H9 (cell line): ENCODE measurements at regions not wholly inside any gene's neighbourhood (a gene's known extent, or its start where the extent isn't known, plus 50 kb on each side); places are given as distances from the start of the nearest gene placed in this dataset.
A peak's percentile ranks its signal among the peaks of the same experiment; 100 is the strongest.

Experiments used
- DNase-seq: peaks from one replicate; pipeline ENCODE4 v3.0.0-alpha.2; 2017
- H2AFZ ChIP-seq: one replicate; pipeline ENCODE4 v1.6.1; 2013; ENCODE audit warnings: mild to moderate bottlenecking, low read length, control low read depth, moderate library complexity
- H2AK5ac ChIP-seq: 2 replicates; pipeline ENCODE4 v1.6.1; 2013; ENCODE audit warnings: low read length, control low read depth, mixed read lengths; ENCODE audit not compliant: insufficient read length
- H2BK120ac ChIP-seq: one replicate; pipeline ENCODE4 v1.6.1; 2013; ENCODE audit warnings: low read depth, mild to moderate bottlenecking, low read length, control low read depth, inconsistent platforms; ENCODE audit not compliant: poor library complexity, severe bottlenecking
- H2BK12ac ChIP-seq: 2 replicates; pipeline ENCODE4 v1.6.1; 2013; ENCODE audit warnings: low read length, control low read depth, mixed read lengths, low read depth; ENCODE audit not compliant: insufficient read length
- H2BK15ac ChIP-seq: 2 replicates; pipeline ENCODE4 v1.6.1; 2013; ENCODE audit warnings: low read depth, low read length, control low read depth
- H2BK20ac ChIP-seq: one replicate; pipeline ENCODE4 v1.6.1; 2013; ENCODE audit warnings: low read depth, mild to moderate bottlenecking, low read length, control low read depth, inconsistent platforms; ENCODE audit not compliant: poor library complexity, severe bottlenecking
- H2BK5ac ChIP-seq: 2 replicates; pipeline ENCODE4 v1.6.1; 2013; ENCODE audit warnings: low read length, control low read depth, mixed read lengths; ENCODE audit not compliant: insufficient read length
- H3K14ac ChIP-seq: 2 replicates; pipeline ENCODE4 v1.6.1; 2013; ENCODE audit warnings: low read length, control low read depth; ENCODE audit not compliant: insufficient read depth
- H3K18ac ChIP-seq: 2 replicates; pipeline ENCODE4 v1.6.1; 2013; ENCODE audit warnings: low read depth, mild to moderate bottlenecking, mixed read lengths, low read length, control low read depth; ENCODE audit not compliant: insufficient read length
- H3K23ac ChIP-seq: 2 replicates; pipeline ENCODE4 v1.6.1; 2013; ENCODE audit warnings: low read length, control low read depth, mixed read lengths, low read depth; ENCODE audit not compliant: insufficient read length
- H3K23me2 ChIP-seq: 2 replicates; pipeline ENCODE4 v1.6.1; 2013; ENCODE audit warnings: low read depth, mild to moderate bottlenecking, mixed read lengths, low read length, control low read depth; ENCODE audit not compliant: insufficient read length, poor library complexity, severe bottlenecking
- H3K27ac ChIP-seq: 2 replicates; pipeline ENCODE4 v1.5.1; 2013; ENCODE audit warnings: low read length, control low read depth, mixed read lengths, low read depth; ENCODE audit not compliant: insufficient read length
- H3K27me3 ChIP-seq: 2 replicates; pipeline ENCODE4 v1.6.1; 2013; ENCODE audit warnings: low read length, control low read depth, inconsistent platforms; ENCODE audit not compliant: insufficient read depth
- H3K4ac ChIP-seq: 2 replicates; pipeline ENCODE4 v1.6.1; 2013; ENCODE audit warnings: low read depth, mild to moderate bottlenecking, control low read depth, inconsistent platforms, low read length, moderate library complexity
- H3K4me1 ChIP-seq: 2 replicates; pipeline ENCODE4 v1.6.1; 2013; ENCODE audit warnings: low read length, control low read depth, inconsistent platforms; ENCODE audit not compliant: insufficient read depth
- H3K4me2 ChIP-seq: 2 replicates; pipeline ENCODE4 v1.6.1; 2013; ENCODE audit warnings: low read length, control low read depth, mixed read lengths; ENCODE audit not compliant: insufficient read length, insufficient read depth
- H3K56ac ChIP-seq: 2 replicates; pipeline ENCODE4 v1.6.1; 2013; ENCODE audit warnings: low read depth, mild to moderate bottlenecking, mixed read lengths, low read length, control low read depth; ENCODE audit not compliant: insufficient read length
- H3K79me1 ChIP-seq: 2 replicates; pipeline ENCODE4 v1.6.1; 2013; ENCODE audit warnings: low read depth, mild to moderate bottlenecking, moderate library complexity, low read length, control low read depth, inconsistent platforms; ENCODE audit not compliant: insufficient read depth, poor library complexity, severe bottlenecking
- H3K79me2 ChIP-seq: 2 replicates; pipeline ENCODE4 v1.6.1; 2013; ENCODE audit warnings: low read length, control low read depth, inconsistent platforms; ENCODE audit not compliant: insufficient read depth
- H3K9ac ChIP-seq: 2 replicates; pipeline ENCODE4 v1.6.1; 2013; ENCODE audit warnings: low read length, control low read depth, mixed read lengths; ENCODE audit not compliant: insufficient read length; ENCODE audit errors: extremely low read depth
- H3K9me3 ChIP-seq: one replicate; pipeline ENCODE4 v1.6.1; 2013; ENCODE audit warnings: low read depth, low read length, inconsistent platforms; ENCODE audit not compliant: control insufficient read depth
- H3T11ph ChIP-seq: one replicate; pipeline ENCODE4 v1.6.1; 2013; ENCODE audit warnings: mild to moderate bottlenecking, low read length, control low read depth, inconsistent platforms
- H4K20me1 ChIP-seq: one replicate; pipeline ENCODE4 v1.6.1; 2013; ENCODE audit not compliant: control insufficient read depth, insufficient read length, insufficient read depth
- H4K5ac ChIP-seq: 2 replicates; pipeline ENCODE4 v1.6.1; 2013; ENCODE audit warnings: low read depth, mild to moderate bottlenecking, mixed read lengths, low read length, control low read depth; ENCODE audit not compliant: insufficient read length
- H4K8ac ChIP-seq: replicated peaks from 2 replicates; pipeline ENCODE4 v1.6.1; 2013; ENCODE audit warnings: low read length, control low read depth, mixed read lengths, low read depth; ENCODE audit not compliant: insufficient read length
- H4K91ac ChIP-seq: 2 replicates; pipeline ENCODE4 v1.6.1; 2013; ENCODE audit warnings: low read depth, mild to moderate bottlenecking, moderate library complexity, mixed read lengths, low read length, control low read depth; ENCODE audit not compliant: insufficient read length
- H3K27ac Mint-ChIP-seq, 3 experiments: 2 replicates in 2 of 3; 3 replicates in 1 of 3; pipeline ENCODE4 v1.8.0; 2020 to 2021; ENCODE audit warnings: mixed read lengths in 3 of 3, mild to moderate bottlenecking in 1 of 3, moderate library complexity in 1 of 3
- H3K27me3 Mint-ChIP-seq: 2 replicates; pipeline ENCODE4 v1.8.0; 2021; ENCODE audit warnings: low read depth, mild to moderate bottlenecking, moderate library complexity, mixed read lengths
- H3K36me3 Mint-ChIP-seq, 3 experiments: 2 replicates in 2 of 3; 3 replicates in 1 of 3; pipeline ENCODE4 v1.8.0; 2020 to 2021; ENCODE audit warnings: low read depth in 3 of 3, mixed read lengths in 3 of 3; ENCODE audit not compliant: insufficient read depth in 1 of 3
- H3K4me1 Mint-ChIP-seq, 2 experiments: 2 replicates each; pipeline ENCODE4 v1.8.0; 2020; ENCODE audit warnings: mixed read lengths in 2 of 2
- H3K4me3 Mint-ChIP-seq, 2 experiments: 2 replicates in 1 of 2; 3 replicates in 1 of 2; pipeline ENCODE4 v1.8.0; 2020 to 2021; ENCODE audit warnings: mild to moderate bottlenecking in 2 of 2, mixed read lengths in 2 of 2, moderate library complexity in 1 of 2
- H3K9me3 Mint-ChIP-seq, 2 experiments: 2 replicates in 1 of 2; 3 replicates in 1 of 2; pipeline ENCODE4 v1.8.0; 2020; ENCODE audit warnings: mild to moderate bottlenecking in 2 of 2, mixed read lengths in 2 of 2, moderate library complexity in 1 of 2
- CTCF ChIP-seq: fragments of 200-600 bp; sonication (generic); conservative IDR thresholded peaks from 3 replicates; pipeline ENCODE4 v1.8.0; 2021; ENCODE audit warnings: antibody characterized with exemption, mild to moderate bottlenecking
- WGBS: extraction: QIAGEN DNeasy Blood & Tissue Kit; methylation state at CpG from one replicate; pipeline ENCODE4 v1.1.7; 2013; ENCODE audit warnings: missing lambda C conversion rate, low lambda C conversion rate, mixed read lengths; ENCODE audit not compliant: insufficient read length; ENCODE audit errors: extremely low coverage; 5-methylcytosine and 5-hydroxymethylcytosine counted together

- no peak overlapping the region for H2AFZ ChIP-seq
- peak overlapping the region in 1 of 3 experiments; percentile 9; a peak in 1 of 7 replicates for H3K27ac Mint-ChIP-seq
- H2AK5ac ChIP-seq = no peak overlapping the region
- no peak overlapping the region for H3K18ac ChIP-seq
- no peak overlapping the region for H3K27ac ChIP-seq
- H3K9me3 Mint-ChIP-seq = peaks cover 0 to 3% of the 10 kb centered on the region in 2 experiments; a peak in 1 of 5 replicates
- no peaks in the 10 kb centered on the region for H3K79me2 ChIP-seq
- H3K27me3 ChIP-seq = no peaks in the 10 kb centered on the region
- no peaks in the 10 kb centered on the region for H3K27me3 Mint-ChIP-seq
- no peak overlapping the region for H3K4ac ChIP-seq
- H3K14ac ChIP-seq = no peak overlapping the region
- H2BK15ac ChIP-seq = no peak overlapping the region
- no peaks in the 10 kb centered on the region; the same call in 1 of the 2 replicates for H3K4me1 ChIP-seq
- H3K4me3 Mint-ChIP-seq = no peak overlapping the region
- no peak overlapping the region for H3K9ac ChIP-seq
- H2BK12ac ChIP-seq = no peak overlapping the region
- peak; percentile 87 for TF ChIP-seq CTCF
- no peak overlapping the region for H3K23ac ChIP-seq
- no peaks in the 10 kb centered on the region for H3K79me1 ChIP-seq
- no peaks in the 10 kb centered on the region for H3K36me3 Mint-ChIP-seq
- no peak overlapping the region for H3K4me2 ChIP-seq
- DNase-seq = peak; percentile 78
- no CpG with 5 or more reads among the region's 11 CpGs for WGBS
- no peak overlapping the region for H2BK20ac ChIP-seq
- no peak overlapping the region for H4K8ac ChIP-seq
- H3T11ph ChIP-seq = no peak overlapping the region
- peaks cover 8% of the 10 kb centered on the region in 2 experiments for H3K4me1 Mint-ChIP-seq
- no peak overlapping the region for H3K56ac ChIP-seq
- no peaks in the 10 kb centered on the region for H3K9me3 ChIP-seq
- H2BK5ac ChIP-seq = no peak overlapping the region
- no peak overlapping the region for H4K5ac ChIP-seq
- H4K91ac ChIP-seq = no peak overlapping the region
- H2BK120ac ChIP-seq = no peak overlapping the region
- no peaks in the 10 kb centered on the region for H4K20me1 ChIP-seq
- no peaks in the 10 kb centered on the region for H3K23me2 ChIP-seq
These were observed 74.2 kb upstream of the NAP1L1 start for GRCh38 chr12:76158518-76159321.
